GM12872 (cell line): ENCODE measurements at regions not wholly inside any gene's neighbourhood (a gene's known extent, or its start where the extent isn't known, plus 50 kb on each side); places are given as distances from the start of the nearest gene placed in this dataset.

Source experiments
- CTCF ChIP-seq: IDR thresholded peaks from 3 replicates; pipeline ENCODE4 v1.5.1; 2011; ENCODE audit warnings: low read depth, mild to moderate bottlenecking, low read length, moderate library complexity; ENCODE audit not compliant: insufficient read depth

GRCh38 chr6:16912756-16913155 is 151.5 kb upstream of the ATXN1 start:
- no peak for TF ChIP-seq CTCF

- no peak for TF ChIP-seq CTCF
Measured at GRCh38 chr6:16911088-16911487, 149.8 kb upstream of the ATXN1 start.

GRCh38 chr6:16909658-16910360 is 148.5 kb upstream of the ATXN1 start:
- no peak for TF ChIP-seq CTCF

GRCh38 chr6:16907991-16908390 is 146.7 kb upstream of the ATXN1 start:
- TF ChIP-seq CTCF, result no peak

GRCh38 chr6:16904957-16905356 is 143.7 kb upstream of the ATXN1 start:
- TF ChIP-seq CTCF, result no peak

- no peak for TF ChIP-seq CTCF
Measured at GRCh38 chr6:16903470-16903869, 142.2 kb upstream of the ATXN1 start.

GRCh38 chr6:16902502-16902901 is 141.2 kb upstream of the ATXN1 start:
- TF ChIP-seq CTCF, result no peak
